ENCODE measurements at regions not wholly inside any gene's neighbourhood (a gene's known extent, or its start where the extent isn't known, plus 50 kb on each side); places are given as distances from the start of the nearest gene placed in this dataset.

GRCh38 chr3:20652231-20652986 is 466.4 kb upstream of the SGO1 start:
- H4K20me1 ChIP-seq (ENCODE audit: insufficient read depth), result no peaks in the 10 kb centered on the region
- no peaks in the 10 kb centered on the region for H3K4me1 ChIP-seq (ENCODE audit: control insufficient read depth in 1 of 2, insufficient read depth in 2 of 2, low read length in 2 of 2)
- intact Hi-C loops (cut with micrococcal nuclease), result no loop called here
- TF ChIP-seq POLR2A (IDR thresholded peaks at IDR 0.05; ENCODE audit: borderline replicate concordance, extremely low read depth, insufficient read depth, insufficient read length) (no peak), ZNF274 (IDR thresholded peaks at IDR 0.05; ENCODE audit: low read depth, low read length) (no peak), FOSL1 (IDR thresholded peaks at IDR 0.05; ENCODE audit: low read depth) (no peak), CBX3 (IDR thresholded peaks at IDR 0.05; ENCODE audit: low read depth) (no peak), ATF3 (IDR thresholded peaks at IDR 0.05) (no peak), EZH2 (IDR thresholded peaks at IDR 0.05) (no peak), ZFX (IDR thresholded peaks at IDR 0.05) (no peak), ZBTB33 (IDR thresholded peaks at IDR 0.05; ENCODE audit: extremely low read depth, insufficient replicate concordance, low read length) (no peak), SRF (IDR thresholded peaks at IDR 0.05; ENCODE audit: low read depth) (no peak), YY1 (IDR thresholded peaks at IDR 0.05; ENCODE audit: extremely low read depth, insufficient replicate concordance, low read depth, low read length) (no peak), SP1 (IDR thresholded peaks at IDR 0.05; ENCODE audit: low read depth) (no peak), POLR2AphosphoS5 (IDR thresholded peaks at IDR 0.05; ENCODE audit: low read depth, low read length) (no peak), CTCF (IDR thresholded peaks at IDR 0.05 in 2 of 3, conservative IDR thresholded peaks at IDR 0.05 in 1 of 3; ENCODE audit: borderline replicate concordance in 1 of 3, insufficient read depth in 1 of 3, low read depth in 2 of 3, low read length in 2 of 3) (no peak), CEBPB (IDR thresholded peaks at IDR 0.05; ENCODE audit: low read depth) (no peak), JUND (IDR thresholded peaks at IDR 0.05) (no peak), EGR1 (IDR thresholded peaks at IDR 0.05; ENCODE audit: low read depth) (no peak), MAX (IDR thresholded peaks at IDR 0.05) (no peak), REST (IDR thresholded peaks at IDR 0.05; ENCODE audit: low read depth) (no peak), TCF7L2 (IDR thresholded peaks at IDR 0.05; ENCODE audit: borderline replicate concordance, extremely low read depth, insufficient read depth, insufficient read length) (no peak), SIN3A (IDR thresholded peaks at IDR 0.05; ENCODE audit: low read depth) (no peak)
- ChIA-PET RAD21 (ENCODE audit: low non-redundant PET in 1 of 2, low total read pairs in 2 of 2, uncharacterized antibody in 2 of 2, unreplicated experiment in 2 of 2) (no interaction called here), CTCF (no interaction called here), POLR2A (no interaction called here)
- no peak for DNase-seq (ENCODE audit: low read depth, low spot score)
- H3K36me3 ChIP-seq (ENCODE audit: control insufficient read depth in 1 of 2, insufficient read depth in 2 of 2, low read length in 2 of 2), result no peaks in the 10 kb centered on the region
- no peaks in the 10 kb centered on the region for H3K27me3 ChIP-seq (ENCODE audit: insufficient read depth, low read length)
- no peaks in the 10 kb centered on the region for H3K79me2 ChIP-seq (ENCODE audit: insufficient read depth, low read length)
- H3K27ac ChIP-seq (ENCODE audit: low read depth, low read length), result no peak overlapping the region
- no peak overlapping the region for H2AFZ ChIP-seq (ENCODE audit: low read depth, low read length, poor library complexity, severe bottlenecking)
- no peak overlapping the region for H3K4me3 ChIP-seq (replicated peaks in 1 of 2; ENCODE audit: low read depth in 1 of 2, low read length in 2 of 2)
- BruUV-seq (replicated peaks), result no TSS peak
- peaks cover 7 to 24% of the 10 kb centered on the region in 2 experiments; a peak in 2 of 4 replicates for H3K9me3 ChIP-seq (ENCODE audit: control insufficient read depth in 1 of 2, insufficient read depth in 1 of 2, low read depth in 1 of 2, low read length in 2 of 2)
- ATAC-seq, result no peak
- no peaks in the 10 kb centered on the region for H3K9me2 ChIP-seq (ENCODE audit: insufficient read depth)
- no peak overlapping the region for H3K9ac ChIP-seq (ENCODE audit: low read length)
- no peak overlapping the region for H3K4me2 ChIP-seq (ENCODE audit: low read length)

Measured in HCT116 (cell line).